ENCODE measurements at regions not wholly inside any gene's neighbourhood (a gene's known extent, or its start where the extent isn't known, plus 50 kb on each side); places are given as distances from the start of the nearest gene placed in this dataset.

DNA sequence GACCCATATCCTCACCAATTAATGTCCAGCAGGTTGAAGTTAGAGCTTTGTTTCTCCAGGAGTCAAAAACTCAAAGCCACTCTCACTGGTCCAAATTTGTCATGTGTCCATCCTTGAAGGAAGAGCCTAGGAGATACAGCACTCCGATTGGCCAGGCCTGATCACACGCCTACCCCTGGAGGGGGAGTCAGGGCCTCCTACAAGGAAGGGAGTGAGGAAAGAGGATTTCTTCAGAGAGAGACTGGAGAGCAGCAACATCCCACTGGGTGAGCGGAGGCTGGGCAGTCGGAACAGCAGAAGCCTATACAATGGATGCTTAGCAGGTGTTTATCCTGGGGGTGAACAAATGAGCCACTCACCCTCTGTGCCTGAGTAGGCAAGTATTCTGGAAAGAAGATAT, 113.9 kb downstream of the TRIM29 start:
- intact Hi-C loops (cut with micrococcal nuclease; ENCODE audit: unreplicated experiment) = no loop called here
- H3K9ac ChIP-seq (ENCODE audit: insufficient read depth, low read depth, low read length) = no peak overlapping the region
- ATAC-seq (no peak), DNase-seq (ENCODE audit: low spot score) (no peak), FAIRE-seq (no peak)
- no peak overlapping the region for H3K4me3 ChIP-seq (replicated peaks in 1 of 3; ENCODE audit: insufficient read depth in 1 of 3, low read depth in 2 of 3, low read length in 3 of 3)
- no peaks in the 10 kb centered on the region for H4K20me1 ChIP-seq (ENCODE audit: insufficient read depth, low read length)
- in situ Hi-C loops (cut with HindIII; ENCODE audit: extremely low pct_ligation_motif_present, low pct_unique_long_range_greater_than_20kb) = no loop called here
- TF ChIP-seq ZNF180 (CRISPR knock-in tag; IDR thresholded peaks at IDR 0.05; ENCODE audit: borderline replicate concordance, low read depth) = no peak
- no peak for TF ChIP-seq ZNF782 (CRISPR knock-in tag; IDR thresholded peaks at IDR 0.05; ENCODE audit: borderline replicate concordance)
- no peak for TF ChIP-seq MED8 (CRISPR knock-in tag; IDR thresholded peaks at IDR 0.05; ENCODE audit: insufficient replicate concordance)
- no peaks in the 10 kb centered on the region for H3K79me2 ChIP-seq (ENCODE audit: insufficient read depth, low read length)
- 66% methylated on average over 4 of the region's 4 CpGs for WGBS (ENCODE audit: low lambda C conversion rate)
- H3K27ac ChIP-seq (ENCODE audit: extremely low read length, insufficient read depth, low read length) = no peak overlapping the region
- H3K4me1 ChIP-seq (ENCODE audit: insufficient read depth, low read length) = no peaks in the 10 kb centered on the region
- no peaks in the 10 kb centered on the region for H3K36me3 ChIP-seq (replicated peaks in 1 of 2; ENCODE audit: control insufficient read depth in 1 of 2, insufficient read depth in 2 of 2, low read length in 2 of 2)
- ChIA-PET CTCF (ENCODE audit: low intra/inter-chr PET ratio, low total read pairs) (no interaction called here), POLR2A (no interaction called here)
- no peaks in the 10 kb centered on the region for H3K9me3 ChIP-seq (ENCODE audit: low read length)
- BruUV-seq (replicated peaks) = no TSS peak
- peaks cover 4 to 28% of the 10 kb centered on the region in 2 experiments; a peak in 4 of 5 replicates for H3K27me3 ChIP-seq (ENCODE audit: control insufficient read depth in 1 of 2, insufficient read depth in 2 of 2, low read length in 2 of 2)
- H3K4me2 ChIP-seq (ENCODE audit: low read depth, low read length) = no peak overlapping the region
- H2AFZ ChIP-seq (ENCODE audit: low read length) = no peak overlapping the region

- Histone ChIP-seq H3K27ac (ENCODE audit: extremely low read length, insufficient read depth, low read length) (no peak overlapping the region), H4K20me1 (ENCODE audit: insufficient read depth, low read length) (no peaks in the 10 kb centered on the region), H3K79me2 (ENCODE audit: insufficient read depth, low read length) (no peaks in the 10 kb centered on the region), H3K4me1 (ENCODE audit: insufficient read depth, low read length) (no peaks in the 10 kb centered on the region), H3K9ac (ENCODE audit: insufficient read depth, low read depth, low read length) (no peak overlapping the region), H3K27me3 (ENCODE audit: control insufficient read depth in 1 of 2, insufficient read depth in 2 of 2, low read length in 2 of 2) (peaks cover 4 to 31% of the 10 kb centered on the region in 2 experiments; a peak in 4 of 5 replicates), H2AFZ (ENCODE audit: low read length) (no peak overlapping the region), H3K36me3 (replicated peaks in 1 of 2; ENCODE audit: control insufficient read depth in 1 of 2, insufficient read depth in 2 of 2, low read length in 2 of 2) (no peaks in the 10 kb centered on the region), H3K9me3 (ENCODE audit: low read length) (no peaks in the 10 kb centered on the region), H3K4me3 (replicated peaks in 1 of 3; ENCODE audit: insufficient read depth in 1 of 3, low read depth in 2 of 3, low read length in 3 of 3) (no peak overlapping the region), H3K4me2 (ENCODE audit: low read depth, low read length) (no peak overlapping the region)
- no peak for DNase-seq (ENCODE audit: low spot score)
- ChIA-PET POLR2A (no interaction called here), CTCF (ENCODE audit: low intra/inter-chr PET ratio, low total read pairs) (no interaction called here)
- no peak for ATAC-seq
- intact Hi-C loops (cut with micrococcal nuclease; ENCODE audit: unreplicated experiment) = no loop called here
- WGBS (ENCODE audit: low lambda C conversion rate) = 36% methylated on average over 5 of the region's 5 CpGs
- no TSS peak for BruUV-seq (replicated peaks)
- in situ Hi-C loops (cut with HindIII; ENCODE audit: extremely low pct_ligation_motif_present, low pct_unique_long_range_greater_than_20kb) = no loop called here
- no peak for FAIRE-seq
- TF ChIP-seq ZNF367 (CRISPR knock-in tag; IDR thresholded peaks at IDR 0.05; ENCODE audit: borderline replicate concordance) = no peak
- no peak for TF ChIP-seq ZNF276 (CRISPR knock-in tag; IDR thresholded peaks at IDR 0.05; ENCODE audit: low read depth)
- TF ChIP-seq, protein P1, sequence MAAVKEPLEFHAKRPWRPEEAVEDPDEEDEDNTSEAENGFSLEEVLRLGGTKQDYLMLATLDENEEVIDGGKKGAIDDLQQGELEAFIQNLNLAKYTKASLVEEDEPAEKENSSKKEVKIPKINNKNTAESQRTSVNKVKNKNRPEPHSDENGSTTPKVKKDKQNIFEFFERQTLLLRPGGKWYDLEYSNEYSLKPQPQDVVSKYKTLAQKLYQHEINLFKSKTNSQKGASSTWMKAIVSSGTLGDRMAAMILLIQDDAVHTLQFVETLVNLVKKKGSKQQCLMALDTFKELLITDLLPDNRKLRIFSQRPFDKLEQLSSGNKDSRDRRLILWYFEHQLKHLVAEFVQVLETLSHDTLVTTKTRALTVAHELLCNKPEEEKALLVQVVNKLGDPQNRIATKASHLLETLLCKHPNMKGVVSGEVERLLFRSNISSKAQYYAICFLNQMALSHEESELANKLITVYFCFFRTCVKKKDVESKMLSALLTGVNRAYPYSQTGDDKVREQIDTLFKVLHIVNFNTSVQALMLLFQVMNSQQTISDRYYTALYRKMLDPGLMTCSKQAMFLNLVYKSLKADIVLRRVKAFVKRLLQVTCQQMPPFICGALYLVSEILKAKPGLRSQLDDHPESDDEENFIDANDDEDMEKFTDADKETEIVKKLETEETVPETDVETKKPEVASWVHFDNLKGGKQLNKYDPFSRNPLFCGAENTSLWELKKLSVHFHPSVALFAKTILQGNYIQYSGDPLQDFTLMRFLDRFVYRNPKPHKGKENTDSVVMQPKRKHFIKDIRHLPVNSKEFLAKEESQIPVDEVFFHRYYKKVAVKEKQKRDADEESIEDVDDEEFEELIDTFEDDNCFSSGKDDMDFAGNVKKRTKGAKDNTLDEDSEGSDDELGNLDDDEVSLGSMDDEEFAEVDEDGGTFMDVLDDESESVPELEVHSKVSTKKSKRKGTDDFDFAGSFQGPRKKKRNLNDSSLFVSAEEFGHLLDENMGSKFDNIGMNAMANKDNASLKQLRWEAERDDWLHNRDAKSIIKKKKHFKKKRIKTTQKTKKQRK (IDR thresholded peaks at IDR 0.05; ENCODE audit: low read length) = no peak
- TF ChIP-seq, protein P2, sequence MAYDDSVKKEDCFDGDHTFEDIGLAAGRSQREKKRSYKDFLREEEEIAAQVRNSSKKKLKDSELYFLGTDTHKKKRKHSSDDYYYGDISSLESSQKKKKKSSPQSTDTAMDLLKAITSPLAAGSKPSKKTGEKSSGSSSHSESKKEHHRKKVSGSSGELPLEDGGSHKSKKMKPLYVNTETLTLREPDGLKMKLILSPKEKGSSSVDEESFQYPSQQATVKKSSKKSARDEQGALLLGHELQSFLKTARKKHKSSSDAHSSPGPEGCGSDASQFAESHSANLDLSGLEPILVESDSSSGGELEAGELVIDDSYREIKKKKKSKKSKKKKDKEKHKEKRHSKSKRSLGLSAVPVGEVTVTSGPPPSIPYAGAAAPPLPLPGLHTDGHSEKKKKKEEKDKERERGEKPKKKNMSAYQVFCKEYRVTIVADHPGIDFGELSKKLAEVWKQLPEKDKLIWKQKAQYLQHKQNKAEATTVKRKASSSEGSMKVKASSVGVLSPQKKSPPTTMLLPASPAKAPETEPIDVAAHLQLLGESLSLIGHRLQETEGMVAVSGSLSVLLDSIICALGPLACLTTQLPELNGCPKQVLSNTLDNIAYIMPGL (CRISPR knock-in tag; IDR thresholded peaks at IDR 0.05; ENCODE audit: borderline replicate concordance in 1 of 2, low read depth in 1 of 2) = no peak
- no peak for TF ChIP-seq FOSL1 (CRISPR knock-in tag; IDR thresholded peaks at IDR 0.05; ENCODE audit: borderline replicate concordance)
- TF ChIP-seq KDM3A (CRISPR knock-in tag; IDR thresholded peaks at IDR 0.05; ENCODE audit: low read depth) = no peak
- TF ChIP-seq THYN1 (CRISPR knock-in tag; IDR thresholded peaks at IDR 0.05; ENCODE audit: borderline replicate concordance, low read depth) = no peak
Measured at GRCh38 chr11:120023551-120023950, 114.4 kb downstream of the TRIM29 start.

Data from HepG2 (cell line).